GM21723 (cell line): ENCODE measurements at regions not wholly inside any gene's neighbourhood (a gene's known extent, or its start where the extent isn't known, plus 50 kb on each side); places are given as distances from the start of the nearest gene placed in this dataset.

Experiments used
- ATAC-seq: cut with Tn5 transposase; IDR thresholded peaks from one replicate; pipeline ENCODE4 v1.9.1; 2021; ENCODE audit warnings: mild to moderate bottlenecking, moderate library complexity; ENCODE audit not compliant: unreplicated experiment

GRCh38 chr21:36628106-36628505 is 70.8 kb upstream of the SIM2 start:
- ATAC-seq, result no peak

- no peak for ATAC-seq
Measured at GRCh38 chr21:36628761-36629460, 70.0 kb upstream of the SIM2 start.

- ATAC-seq, result no peak
Measured at GRCh38 chr21:36630485-36631206, 68.3 kb upstream of the SIM2 start.

GRCh38 chr21:36636016-36636415 is 62.9 kb upstream of the SIM2 start:
- ATAC-seq, result no peak

GRCh38 chr21:36636439-36636838 is 62.5 kb upstream of the SIM2 start:
- no peak for ATAC-seq

DNA sequence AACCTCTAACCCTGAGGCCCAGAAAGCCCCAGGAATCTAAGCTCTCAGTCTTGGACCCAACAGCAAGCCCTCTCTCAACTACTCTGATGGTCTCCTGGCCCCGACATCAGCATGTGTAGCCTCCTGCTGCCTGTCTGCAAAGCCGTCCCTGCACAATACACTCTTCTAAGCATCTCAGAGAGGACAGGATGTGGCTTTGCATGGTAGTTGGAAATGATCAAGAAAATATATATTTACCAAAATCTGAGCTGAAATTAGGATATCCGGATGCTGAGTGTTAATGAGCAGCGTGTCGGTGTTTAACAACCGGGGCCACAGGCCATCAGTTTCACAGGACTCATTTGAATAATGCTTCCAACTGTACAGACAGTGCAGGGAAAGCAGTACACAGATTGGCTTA is 59.1 kb upstream of the SIM2 start:
- no peak for ATAC-seq

- no peak for ATAC-seq
Measured at GRCh38 chr21:36640174-36640720, 58.7 kb upstream of the SIM2 start.

GRCh38 chr21:36640721-36641244 is 58.1 kb upstream of the SIM2 start:
- no peak for ATAC-seq

- no peak for ATAC-seq
Measured at GRCh38 chr21:36641346-36641745, 57.6 kb upstream of the SIM2 start.

DNA sequence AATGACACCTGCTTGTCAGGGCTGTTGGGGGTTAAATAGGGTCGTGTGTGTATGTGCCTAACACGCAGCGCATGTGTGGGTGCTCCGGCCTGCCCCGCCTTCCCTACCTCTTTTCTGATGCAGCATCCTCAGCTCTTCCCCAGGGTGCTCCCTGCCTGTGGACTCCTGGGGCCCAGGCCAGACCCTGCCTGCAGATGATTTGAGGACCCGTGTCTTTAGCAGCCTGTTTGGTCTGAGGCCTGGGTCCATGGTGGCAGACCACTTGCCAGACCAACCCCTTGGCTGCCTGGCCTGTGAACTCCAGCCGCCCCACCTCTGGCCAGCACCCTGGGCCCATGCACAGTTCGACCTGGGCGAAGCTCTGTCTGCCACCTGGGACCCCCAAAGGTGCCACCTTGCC is 57.0 kb upstream of the SIM2 start:
- ATAC-seq, result no peak

DNA sequence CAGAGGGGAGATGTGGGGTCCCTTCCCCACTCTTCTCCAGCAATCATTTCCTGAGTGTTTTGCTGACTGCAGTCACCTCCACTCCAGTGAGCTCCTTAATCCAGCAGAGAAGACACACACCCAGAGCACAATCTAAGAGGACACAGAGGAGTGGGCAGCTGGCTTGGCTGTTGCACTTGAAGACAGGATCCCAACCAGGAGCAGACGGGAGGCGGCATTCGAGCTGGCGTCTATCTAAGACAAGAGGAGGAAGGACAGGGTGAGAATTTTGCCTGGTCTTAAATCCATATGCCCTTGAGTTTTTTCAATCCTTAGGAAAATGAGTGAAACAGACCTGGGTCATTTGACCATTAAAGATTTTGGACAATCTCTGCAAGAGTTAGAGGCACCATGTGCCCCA is 56.1 kb upstream of the SIM2 start:
- no peak for ATAC-seq

DNA sequence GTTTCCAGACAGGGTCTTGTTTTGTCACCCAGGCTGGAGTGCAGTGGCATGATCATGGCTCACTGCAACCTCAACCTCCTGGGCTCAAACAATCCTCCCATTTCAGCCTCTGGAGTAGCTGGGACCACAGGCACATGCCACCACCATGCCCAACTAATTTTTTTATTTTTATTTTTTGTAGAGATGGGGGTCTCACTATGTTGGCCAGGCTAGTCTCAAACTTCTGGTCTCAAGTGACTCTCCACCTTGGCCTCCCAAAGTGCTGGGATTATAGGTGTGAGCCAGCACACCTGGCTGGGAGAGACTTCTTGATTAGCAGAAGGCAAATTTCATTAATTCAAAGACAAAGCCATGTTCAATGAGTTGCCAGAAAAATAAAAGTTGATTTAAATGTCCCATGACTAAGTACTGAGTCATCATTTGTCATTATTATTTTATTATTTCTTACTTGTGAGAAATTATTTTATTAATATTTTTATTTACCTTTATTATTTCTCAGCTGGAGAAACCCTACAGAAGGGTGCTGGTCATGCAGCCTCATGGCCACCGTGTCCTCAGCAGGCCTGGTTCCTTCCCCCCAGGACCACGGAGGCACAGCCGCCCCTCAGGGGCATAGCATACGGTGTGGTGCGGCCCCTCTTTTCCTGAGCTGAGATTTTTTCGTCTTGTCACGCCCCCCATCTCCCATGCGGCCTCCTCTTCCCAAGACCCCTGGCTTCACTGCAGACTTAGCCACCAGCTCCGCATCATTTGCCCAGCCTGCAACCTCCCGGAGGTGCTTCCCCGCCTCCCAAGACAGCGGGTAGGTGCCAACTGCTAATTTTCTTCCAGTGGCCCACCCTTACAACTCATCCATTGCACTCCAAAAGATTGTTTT is 55.3 kb upstream of the SIM2 start:
- no peak for ATAC-seq

- no peak for ATAC-seq
Measured at GRCh38 chr21:36646011-36646410, 52.9 kb upstream of the SIM2 start.

GRCh38 chr21:36646645-36647044 is 52.3 kb upstream of the SIM2 start:
- no peak for ATAC-seq

GRCh38 chr21:36647279-36648093 is 51.4 kb upstream of the SIM2 start:
- no peak for ATAC-seq
